HEK293 (cell line): ENCODE measurements at regions not wholly inside any gene's neighbourhood (a gene's known extent, or its start where the extent isn't known, plus 50 kb on each side); places are given as distances from the start of the nearest gene placed in this dataset.

Experiments
- CTCF ChIA-PET: fragments of 350-600 bp; formaldehyde crosslinking; extraction: SDS; loops from one replicate; lab custom pipeline; 2021; ENCODE audit warnings: antibody characterized with exemption; lab: Yijun Ruan, JAX
- POLR2A ChIA-PET: fragments of 300-600 bp; formaldehyde crosslinking; extraction: SDS; loops from one replicate; lab custom pipeline; 2020; ENCODE audit warnings: antibody characterized with exemption, inconsistent platforms; lab: Yijun Ruan, JAX
- H3K27ac ChIP-seq: fragments of 200-500 bp; sonication (Bioruptor generic); 2 replicates; pipeline ENCODE4 v1.5.1; 2014; ENCODE audit warnings: low read depth, low read length, control low read depth, inconsistent platforms; ENCODE audit errors: extremely low read depth
- H3K36me3 ChIP-seq, 2 experiments: fragments of 200-500 bp in 1 of 2; sonication (Bioruptor generic) in 1 of 2; 1 replicate in 1 of 2; 2 replicates in 1 of 2; pipeline ENCODE4 v1.5.1; 2014 to 2017; ENCODE audit warnings: inconsistent platforms in 2 of 2, low read length in 2 of 2; ENCODE audit not compliant: control insufficient read depth in 2 of 2, insufficient read depth in 1 of 2
- H3K4me1 ChIP-seq: fragments of 200-500 bp; sonication (Bioruptor generic); 2 replicates; pipeline ENCODE4 v1.5.1; 2014; ENCODE audit warnings: mild to moderate bottlenecking, low read length, inconsistent platforms; ENCODE audit not compliant: control insufficient read depth, insufficient read depth
- H3K4me3 ChIP-seq: 2 replicates; pipeline ENCODE4 v1.5.1; 2011; ENCODE audit warnings: low read depth, mild to moderate bottlenecking, control low read depth, low read length, moderate library complexity
- H3K9me3 ChIP-seq: fragments of 200-500 bp; sonication (Bioruptor generic); 2 replicates; pipeline ENCODE4 v1.5.1; 2014; ENCODE audit warnings: low read depth, low read length, inconsistent platforms; ENCODE audit not compliant: control insufficient read depth, insufficient read depth
- KLF17 ChIP-seq: fragments of 450-650 bp; formaldehyde crosslinking; IDR thresholded peaks from 2 replicates; pipeline ENCODE4 v1.5.1; 2016; ENCODE audit warnings: missing biosample characterization, missing genetic modification characterization
- MZF1 ChIP-seq: fragments of 450-650 bp; formaldehyde crosslinking; IDR thresholded peaks from 2 replicates; pipeline ENCODE4 v1.5.1; 2017; ENCODE audit warnings: missing biosample characterization, missing genetic modification characterization, borderline replicate concordance
- OSR2 ChIP-seq: fragments of 450-650 bp; formaldehyde crosslinking; IDR thresholded peaks from 2 replicates; pipeline ENCODE4 v1.5.1; 2016; ENCODE audit warnings: missing biosample characterization, missing genetic modification characterization
- PRDM4 ChIP-seq: fragments of 450-650 bp; formaldehyde crosslinking; IDR thresholded peaks from 2 replicates; pipeline ENCODE4 v1.5.1; 2017; ENCODE audit warnings: missing biosample characterization, missing genetic modification characterization
- ZBTB10 ChIP-seq: fragments of 450-650 bp; formaldehyde crosslinking; IDR thresholded peaks from 2 replicates; pipeline ENCODE4 v1.5.1; 2016; ENCODE audit warnings: missing biosample characterization, missing genetic modification characterization
- ZNF138 ChIP-seq: fragments of 450-650 bp; formaldehyde crosslinking; IDR thresholded peaks from 2 replicates; pipeline ENCODE4 v1.5.1; 2016; ENCODE audit warnings: missing biosample characterization, missing genetic modification characterization, borderline replicate concordance
- ZNF155 ChIP-seq: fragments of 450-650 bp; formaldehyde crosslinking; IDR thresholded peaks from 2 replicates; pipeline ENCODE4 v1.5.1; 2016; ENCODE audit warnings: missing biosample characterization, missing genetic modification characterization
- ZNF157 ChIP-seq: fragments of 450-650 bp; formaldehyde crosslinking; IDR thresholded peaks from 2 replicates; pipeline ENCODE4 v1.5.1; 2016; ENCODE audit warnings: missing biosample characterization, missing genetic modification characterization
- ZNF335 ChIP-seq: fragments of 450-650 bp; formaldehyde crosslinking; conservative IDR thresholded peaks from 2 replicates; pipeline ENCODE4 v1.5.1; 2016; ENCODE audit warnings: missing biosample characterization, missing genetic modification characterization
- ZNF394 ChIP-seq: fragments of 450-650 bp; formaldehyde crosslinking; IDR thresholded peaks from 2 replicates; pipeline ENCODE4 v1.5.1; 2016; ENCODE audit warnings: missing biosample characterization, missing genetic modification characterization, mild to moderate bottlenecking, moderate library complexity, borderline replicate concordance
- ZNF48 ChIP-seq: fragments of 450-650 bp; formaldehyde crosslinking; IDR thresholded peaks from 2 replicates; pipeline ENCODE4 v1.5.1; 2016; ENCODE audit warnings: missing biosample characterization, missing genetic modification characterization
- ZNF488 ChIP-seq: fragments of 450-650 bp; formaldehyde crosslinking; IDR thresholded peaks from 2 replicates; pipeline ENCODE4 v1.5.1; 2016; ENCODE audit warnings: missing biosample characterization, missing genetic modification characterization
- ZNF501 ChIP-seq: fragments of 450-650 bp; formaldehyde crosslinking; IDR thresholded peaks from 2 replicates; pipeline ENCODE4 v1.5.1; 2016; ENCODE audit warnings: missing biosample characterization, missing genetic modification characterization
- ZNF521 ChIP-seq: fragments of 450-650 bp; formaldehyde crosslinking; IDR thresholded peaks from 2 replicates; pipeline ENCODE4 v1.5.1; 2017; ENCODE audit warnings: missing biosample characterization, mild to moderate bottlenecking, missing genetic modification characterization
- ZNF664 ChIP-seq: fragments of 450-650 bp; formaldehyde crosslinking; IDR thresholded peaks from 2 replicates; pipeline ENCODE4 v1.5.1; 2016; ENCODE audit warnings: missing biosample characterization, missing genetic modification characterization
- ZNF768 ChIP-seq: fragments of 450-650 bp; formaldehyde crosslinking; IDR thresholded peaks from 2 replicates; pipeline ENCODE4 v1.5.1; 2018; ENCODE audit warnings: missing biosample characterization, mild to moderate bottlenecking, missing genetic modification characterization
- TF ChIP-seq, protein P1 (sequence below): fragments of 450-650 bp; formaldehyde crosslinking; IDR thresholded peaks from 2 replicates; pipeline ENCODE4 v1.5.1; 2016; ENCODE audit warnings: missing biosample characterization, missing genetic modification characterization
- TF ChIP-seq, protein P2 (sequence below): fragments of 450-650 bp; formaldehyde crosslinking; IDR thresholded peaks from 2 replicates; pipeline ENCODE4 v1.5.1; 2016; ENCODE audit warnings: missing biosample characterization, missing genetic modification characterization

DNA sequence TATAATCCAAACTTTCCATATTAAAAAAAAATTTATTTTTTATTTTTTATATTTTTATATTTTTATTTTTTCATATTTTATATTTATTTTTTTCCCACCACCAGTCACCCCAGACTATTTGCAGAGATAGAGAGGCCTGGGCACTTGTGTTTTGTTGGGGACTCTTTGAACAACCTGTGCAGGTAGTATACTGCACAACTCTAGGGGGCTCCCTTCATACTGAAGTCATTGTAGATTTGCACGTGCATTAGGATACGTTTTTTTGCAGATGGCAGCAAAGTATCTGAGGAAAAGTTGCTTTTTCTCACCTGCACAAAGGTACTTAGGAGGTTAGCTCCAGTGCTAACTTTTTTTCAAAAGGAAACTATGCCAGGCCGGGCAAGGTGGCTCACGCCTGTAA is 73.9 kb upstream of the TANC1 start:
- no peak for TF ChIP-seq OSR2
- TF ChIP-seq ZNF768 (tag by site-specific recombination), result no peak
- TF ChIP-seq PRDM4 (tag by site-specific recombination), result no peak
- no peak for TF ChIP-seq ZNF155 (tag by site-specific recombination)
- no peak for TF ChIP-seq KLF17 (tag by site-specific recombination)
- no peak for TF ChIP-seq ZNF488 (tag by site-specific recombination)
- TF ChIP-seq ZNF664 (tag by site-specific recombination), result no peak
- TF ChIP-seq ZNF48 (tag by site-specific recombination), result no peak
- no peak for TF ChIP-seq ZNF501
- TF ChIP-seq, protein P1, sequence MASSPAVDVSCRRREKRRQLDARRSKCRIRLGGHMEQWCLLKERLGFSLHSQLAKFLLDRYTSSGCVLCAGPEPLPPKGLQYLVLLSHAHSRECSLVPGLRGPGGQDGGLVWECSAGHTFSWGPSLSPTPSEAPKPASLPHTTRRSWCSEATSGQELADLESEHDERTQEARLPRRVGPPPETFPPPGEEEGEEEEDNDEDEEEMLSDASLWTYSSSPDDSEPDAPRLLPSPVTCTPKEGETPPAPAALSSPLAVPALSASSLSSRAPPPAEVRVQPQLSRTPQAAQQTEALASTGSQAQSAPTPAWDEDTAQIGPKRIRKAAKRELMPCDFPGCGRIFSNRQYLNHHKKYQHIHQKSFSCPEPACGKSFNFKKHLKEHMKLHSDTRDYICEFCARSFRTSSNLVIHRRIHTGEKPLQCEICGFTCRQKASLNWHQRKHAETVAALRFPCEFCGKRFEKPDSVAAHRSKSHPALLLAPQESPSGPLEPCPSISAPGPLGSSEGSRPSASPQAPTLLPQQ (tag by site-specific recombination), result no peak
- TF ChIP-seq ZNF394, result no peak
- no peak for TF ChIP-seq ZBTB10 (tag by site-specific recombination)
- TF ChIP-seq MZF1 (tag by site-specific recombination), result no peak
- no peak for TF ChIP-seq ZNF521 (tag by site-specific recombination)
- TF ChIP-seq ZNF335 (tag by site-specific recombination), result no peak
- no peak for TF ChIP-seq ZNF138 (tag by site-specific recombination)
- TF ChIP-seq ZNF157 (tag by site-specific recombination), result no peak
- TF ChIP-seq, protein P2, sequence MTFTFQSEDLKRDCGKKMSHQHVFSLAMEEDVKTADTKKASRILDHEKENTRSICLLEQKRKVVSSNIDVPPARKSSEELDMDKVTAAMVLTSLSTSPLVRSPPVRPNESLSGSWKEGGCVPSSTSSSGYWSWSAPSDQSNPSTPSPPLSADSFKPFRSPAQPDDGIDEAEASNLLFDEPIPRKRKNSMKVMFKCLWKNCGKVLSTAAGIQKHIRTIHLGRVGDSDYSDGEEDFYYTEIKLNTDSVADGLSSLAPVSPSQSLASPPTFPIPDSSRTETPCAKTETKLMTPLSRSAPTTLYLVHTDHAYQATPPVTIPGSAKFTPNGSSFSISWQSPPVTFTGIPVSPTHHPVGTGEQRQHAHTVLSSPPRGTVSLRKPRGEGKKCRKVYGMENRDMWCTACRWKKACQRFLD, result no peak
- POLR2A ChIA-PET, result no interaction called here
- no peak overlapping the region for H3K4me3 ChIP-seq

More for the DNA sequence above, 73.9 kb upstream of the TANC1 start:
- H3K36me3 ChIP-seq, result no peaks in the 10 kb centered on the region
- H3K4me1 ChIP-seq, result no peaks in the 10 kb centered on the region; the same call in 1 of the 2 replicates
- CTCF ChIA-PET, result interaction anchor here (0.6 to 1.3 kb wide), 3 partner anchors 10 to 224 kb away, joined by 3 to 4 read pairs (median 3); no protein-coding TSS in a partner anchor
- H3K9me3 ChIP-seq, result no peaks in the 10 kb centered on the region
- H3K27ac ChIP-seq, result no peak overlapping the region
